Stimulated activated CD4-positive, alpha-beta T cell treated with anti-CD3 and anti-CD28 coated beads, Interleukin-15, amount 100 ng/mL, for 1 hour (primary cell): ENCODE measurements at regions not wholly inside any gene's neighbourhood (a gene's known extent, or its start where the extent isn't known, plus 50 kb on each side); places are given as distances from the start of the nearest gene placed in this dataset.

Experiments
- DNase-seq, 2 donors: peaks; one replicate each; pipeline ENCODE4 v3.0.0-alpha.2; 2020; ENCODE audit warnings: low read depth in 1 of 2, low spot score in 1 of 2

GRCh38 chr5:40389591-40389990, 290.1 kb upstream of the PTGER4 start:
- no peak for DNase-seq

GRCh38 chr5:40386289-40386688, 293.4 kb upstream of the PTGER4 start:
- DNase-seq, result no peak

GRCh38 chr5:40385544-40385943, 294.2 kb upstream of the PTGER4 start:
- DNase-seq, result no peak

- no peak for DNase-seq
These were observed 294.8 kb upstream of the PTGER4 start for GRCh38 chr5:40384782-40385390.

GRCh38 chr5:40383749-40384651, 295.7 kb upstream of the PTGER4 start:
- no peak for DNase-seq

- DNase-seq, result no peak
These were observed 297.9 kb upstream of the PTGER4 start for GRCh38 chr5:40381676-40382363.

- DNase-seq, result no peak
These were observed 298.7 kb upstream of the PTGER4 start for GRCh38 chr5:40381016-40381415.

- no peak for DNase-seq
These were observed 301.1 kb upstream of the PTGER4 start for GRCh38 chr5:40378396-40379177.

GRCh38 chr5:40376566-40376965, 303.1 kb upstream of the PTGER4 start:
- no peak for DNase-seq

GRCh38 chr5:40374853-40375252, 304.9 kb upstream of the PTGER4 start:
- no peak for DNase-seq

GRCh38 chr5:40368200-40368599, 311.5 kb upstream of the PTGER4 start:
- no peak for DNase-seq

- no peak for DNase-seq
These were observed 312.5 kb upstream of the PTGER4 start for GRCh38 chr5:40367255-40367654.

- DNase-seq, result no peak
These were observed 314.1 kb upstream of the PTGER4 start for GRCh38 chr5:40365342-40366330.

- no peak for DNase-seq
These were observed 315.3 kb upstream of the PTGER4 start for GRCh38 chr5:40364441-40364840.

GRCh38 chr5:40361378-40361777, 318.3 kb upstream of the PTGER4 start:
- no peak for DNase-seq

GRCh38 chr5:40360685-40361084, 319.0 kb upstream of the PTGER4 start:
- DNase-seq, result no peak

GRCh38 chr5:40359832-40360231, 319.9 kb upstream of the PTGER4 start:
- no peak for DNase-seq

- no peak for DNase-seq
These were observed 320.6 kb upstream of the PTGER4 start for GRCh38 chr5:40359093-40359492.

GRCh38 chr5:40356248-40356647, 323.5 kb upstream of the PTGER4 start:
- DNase-seq, result no peak

- no peak for DNase-seq
These were observed 323.9 kb upstream of the PTGER4 start for GRCh38 chr5:40355846-40356245.
